NT2/D1 (cell line): ENCODE measurements at regions not wholly inside any gene's neighbourhood (a gene's known extent, or its start where the extent isn't known, plus 50 kb on each side); places are given as distances from the start of the nearest gene placed in this dataset.

Experiments used
- SUZ12 ChIP-seq: IDR thresholded peaks from 2 replicates; pipeline ENCODE4 v1.6.1; 2011; ENCODE audit not compliant: insufficient read length, insufficient read depth; ENCODE audit errors: extremely low read depth
- YY1 ChIP-seq: IDR thresholded peaks from 2 replicates; pipeline ENCODE4 v1.6.1; 2011; ENCODE audit not compliant: insufficient read length, insufficient read depth
- ZNF274 ChIP-seq: IDR thresholded peaks from 2 replicates; pipeline ENCODE4 v1.6.1; 2011; ENCODE audit warnings: mild to moderate bottlenecking, low read depth, low read length

DNA sequence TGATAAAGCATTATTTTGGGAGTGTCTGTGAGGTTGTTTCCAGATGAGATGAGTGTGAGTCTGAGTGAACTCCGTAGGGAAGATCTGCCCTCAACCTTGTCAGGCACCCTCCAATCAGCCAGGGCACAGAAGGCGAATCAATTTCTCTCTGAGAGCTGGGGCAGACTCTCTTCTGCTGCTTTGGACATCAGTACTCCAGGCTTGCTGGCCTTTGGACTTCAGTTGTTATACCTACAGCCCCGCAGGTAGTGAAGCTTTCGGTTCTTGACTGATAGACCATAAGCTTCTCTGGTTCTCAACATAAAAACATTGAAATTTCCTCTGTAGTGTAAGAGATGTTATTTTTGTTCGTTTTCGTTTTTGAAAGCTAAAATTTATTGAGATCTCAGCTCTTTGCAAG is 71.4 kb downstream of the MAFB start:
- TF ChIP-seq YY1 (no peak), ZNF274 (no peak), SUZ12 (no peak)
